CD4-positive, alpha-beta T cell treated with Interleukin-15 for 1 hour (primary cell): ENCODE measurements at regions not wholly inside any gene's neighbourhood (a gene's known extent, or its start where the extent isn't known, plus 50 kb on each side); places are given as distances from the start of the nearest gene placed in this dataset.
"Not testable (repeated sequence)": the region's sequence is repeated elsewhere in the genome, so short reads cannot be mapped to it uniquely, and the experiment has no call there.

Experiments used
- DNase-seq: peaks from one replicate; pipeline ENCODE4 v3.0.0-alpha.2; 2020

DNA sequence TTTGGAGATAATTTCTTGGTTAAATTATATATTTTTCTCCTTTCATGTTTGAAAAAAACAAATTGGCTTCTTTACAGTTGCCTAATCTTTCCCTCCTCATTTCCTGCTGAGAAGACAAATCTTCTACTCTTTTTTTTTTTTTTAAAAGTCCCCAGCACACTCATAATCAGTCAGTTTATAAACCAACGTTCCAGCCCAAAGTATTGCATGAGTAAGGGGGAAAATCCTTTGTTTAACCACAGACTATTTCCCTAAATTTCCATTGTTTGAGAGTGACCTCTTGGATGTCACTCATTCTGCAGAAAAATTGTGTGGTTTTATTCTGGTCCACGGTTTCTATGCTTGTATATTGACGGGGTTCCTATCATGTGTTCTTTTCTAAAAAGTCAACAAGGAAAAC lies 55.1 kb upstream of the TLR4 start:
- DNase-seq = no peak

DNA sequence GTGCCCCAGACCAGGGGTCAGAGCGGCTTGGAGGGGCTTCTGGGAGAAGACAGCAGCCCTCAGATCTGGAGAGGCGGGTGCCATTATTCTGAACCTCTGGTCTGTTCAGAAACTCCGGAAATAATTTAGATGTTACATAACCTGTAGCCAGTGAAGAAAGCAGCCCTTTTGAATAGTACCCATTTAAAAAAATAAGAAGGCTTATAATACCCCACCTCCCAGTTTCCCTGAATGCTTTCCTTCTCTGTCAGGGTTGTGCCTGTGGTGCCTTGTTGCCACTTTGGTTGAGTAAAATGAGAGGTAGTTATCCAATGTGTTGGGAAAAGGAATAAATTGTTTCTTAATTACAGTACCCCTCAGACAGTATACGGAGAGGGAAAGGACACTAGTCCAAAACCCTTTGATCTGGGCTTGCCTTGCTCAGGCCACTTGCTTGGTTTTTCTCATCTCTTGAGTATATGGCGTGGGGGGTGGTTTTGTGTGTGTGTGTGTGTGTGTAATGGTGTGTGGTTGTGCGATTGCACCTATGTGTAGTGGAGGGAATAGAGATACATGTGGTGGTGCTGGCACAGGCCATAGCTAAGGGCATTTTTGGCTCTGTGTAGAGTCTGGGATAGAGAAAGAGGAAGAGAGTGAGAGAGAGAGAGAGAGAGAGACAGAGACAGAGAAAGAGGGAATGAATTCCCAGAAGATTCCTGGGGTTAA lies 59.1 kb upstream of the TLR4 start:
- no peak for DNase-seq

GRCh38 chr9:117644133-117644931 lies 59.9 kb upstream of the TLR4 start:
- DNase-seq = peak; percentile 54

DNA sequence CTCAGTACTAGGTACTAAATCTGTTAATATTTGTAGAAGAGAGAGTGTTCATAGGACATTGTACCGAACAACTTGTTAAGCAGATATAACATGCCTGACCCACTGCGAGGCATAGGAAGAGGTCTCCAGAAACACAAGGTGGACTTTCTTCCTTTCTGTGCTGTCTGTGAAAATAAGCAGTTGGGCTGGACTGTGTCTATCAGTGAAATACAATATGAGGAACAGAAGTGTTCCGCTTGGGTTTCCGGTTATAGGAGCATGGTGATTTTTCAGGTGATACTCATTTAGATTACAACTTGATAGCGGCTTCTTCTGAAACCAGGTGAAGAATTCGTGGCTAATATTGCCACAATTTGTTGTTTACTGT lies 60.9 kb upstream of the TLR4 start:
- no peak for DNase-seq

DNA sequence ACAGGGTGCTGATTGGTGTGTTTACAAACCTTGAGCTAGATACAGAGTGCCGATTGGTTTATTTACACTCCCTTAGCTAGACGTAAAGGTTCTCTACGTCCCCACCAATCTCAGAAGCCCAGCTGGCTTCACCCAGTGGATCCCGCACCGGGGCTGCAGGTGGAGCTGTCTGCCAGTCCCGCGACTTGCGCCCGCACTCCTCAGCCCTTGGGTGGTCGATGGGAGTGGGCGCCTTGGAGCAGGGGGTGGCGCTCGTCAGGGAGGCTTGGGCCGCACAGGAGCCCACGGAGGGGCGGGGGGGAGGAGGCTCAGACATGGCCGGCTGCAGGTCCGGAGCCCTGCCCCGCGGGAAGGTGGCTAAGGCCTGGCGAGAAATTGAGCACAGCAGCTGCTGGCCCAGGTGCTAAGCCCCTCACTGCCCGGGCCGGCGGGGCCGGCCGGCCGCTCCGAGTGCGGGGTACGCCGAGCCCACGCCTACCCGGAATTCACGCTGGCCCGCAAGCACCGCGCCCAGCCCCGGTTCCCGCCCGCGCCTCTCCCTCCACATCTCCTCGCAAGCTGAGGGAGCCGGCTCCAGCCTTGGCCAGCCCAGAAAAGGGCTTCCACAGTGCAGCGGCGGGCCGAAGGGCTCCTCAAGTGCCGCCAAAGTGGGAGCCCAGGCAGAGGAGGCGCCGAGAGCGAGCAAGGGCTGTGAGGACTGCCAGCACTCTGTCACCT lies 61.5 kb upstream of the TLR4 start:
- DNase-seq = not testable (repeated sequence)

- no peak for DNase-seq
Observed at GRCh38 chr9:117636681-117637080, 67.5 kb upstream of the TLR4 start.

- no peak for DNase-seq
Observed at GRCh38 chr9:117625154-117625553, 79.0 kb upstream of the TLR4 start.

DNA sequence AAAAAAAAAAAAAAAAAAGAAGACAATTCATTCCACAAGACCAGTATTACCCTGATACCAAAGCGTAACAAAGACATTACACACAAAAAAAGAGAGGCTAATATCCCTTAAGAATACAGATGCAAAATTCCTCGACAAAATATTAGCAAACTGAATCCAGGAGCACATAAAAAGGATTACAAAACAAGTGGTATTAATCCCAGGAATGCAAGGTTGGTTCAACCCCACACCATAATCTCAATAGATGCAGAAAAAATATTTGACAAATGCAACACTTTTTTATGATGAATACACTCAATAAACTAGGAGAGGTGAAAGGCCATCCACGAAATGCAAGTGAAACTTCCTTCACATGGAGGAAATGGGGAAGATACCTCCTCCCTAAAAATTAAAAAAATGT lies 80.1 kb upstream of the TLR4 start:
- DNase-seq = no peak

- no peak for DNase-seq
Observed at GRCh38 chr9:117622347-117622746, 81.9 kb upstream of the TLR4 start.

DNA sequence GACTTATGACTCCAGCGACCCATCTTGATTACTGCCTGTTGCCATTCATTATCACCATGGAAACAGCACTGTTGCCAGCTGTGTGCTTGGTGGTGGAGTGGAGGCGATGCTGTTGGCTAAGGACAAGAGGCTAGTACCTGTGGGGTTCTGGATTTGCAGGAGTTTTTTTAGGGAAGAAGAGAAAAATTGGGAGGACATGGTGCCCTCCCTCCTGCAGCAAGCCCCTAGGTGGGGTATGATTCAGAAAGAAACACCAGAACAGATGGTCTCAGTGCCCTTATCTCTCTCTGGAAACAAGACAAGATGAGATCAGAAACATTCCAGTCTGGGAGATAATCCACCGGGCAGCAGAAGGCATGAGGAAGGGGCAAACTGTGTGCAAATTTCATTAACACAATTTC lies 87.8 kb upstream of the TLR4 start:
- no peak for DNase-seq

DNA sequence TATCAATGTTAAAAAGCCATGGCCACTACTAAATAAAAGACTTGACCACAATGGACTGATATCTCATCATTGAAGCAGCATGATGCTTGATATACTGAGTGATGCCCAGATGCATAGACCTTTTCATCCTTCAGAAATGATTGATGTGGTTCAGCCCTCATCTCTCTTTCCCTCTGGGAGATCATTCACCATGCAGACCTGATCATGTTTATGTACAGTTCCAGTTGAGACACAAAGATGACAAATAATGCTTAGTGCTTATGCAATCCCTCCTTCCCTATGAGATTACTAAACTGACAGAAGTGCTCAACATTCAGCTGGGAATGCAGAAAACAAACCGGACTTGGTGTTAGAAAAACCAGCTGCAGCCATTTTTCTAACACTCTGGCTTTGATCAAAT lies 91.9 kb upstream of the TLR4 start:
- DNase-seq = no peak

GRCh38 chr9:117597977-117598376 lies 106.2 kb upstream of the TLR4 start:
- DNase-seq = no peak

DNA sequence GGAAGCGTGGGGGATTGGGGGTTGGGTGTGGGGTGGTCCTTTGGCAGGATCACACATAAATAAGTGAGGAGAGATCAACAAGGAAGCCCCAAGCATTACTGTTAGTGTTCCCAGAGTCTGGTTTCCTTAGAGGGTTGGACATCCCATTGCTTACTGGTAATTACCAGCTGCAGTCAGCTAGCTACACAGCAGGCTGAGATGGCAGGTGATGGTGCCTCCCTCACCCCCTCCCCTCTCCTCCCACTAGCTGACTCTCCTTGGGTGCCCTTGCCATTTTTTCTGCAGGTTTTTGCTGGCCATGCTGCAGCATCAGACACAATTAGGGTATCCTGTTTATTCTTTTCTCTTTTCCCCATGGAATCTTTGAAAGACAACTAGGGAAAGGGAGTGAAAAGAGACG lies 107.5 kb upstream of the TLR4 start:
- DNase-seq = no peak

- no peak for DNase-seq
Observed at GRCh38 chr9:117595650-117596049, 108.6 kb upstream of the TLR4 start.

DNA sequence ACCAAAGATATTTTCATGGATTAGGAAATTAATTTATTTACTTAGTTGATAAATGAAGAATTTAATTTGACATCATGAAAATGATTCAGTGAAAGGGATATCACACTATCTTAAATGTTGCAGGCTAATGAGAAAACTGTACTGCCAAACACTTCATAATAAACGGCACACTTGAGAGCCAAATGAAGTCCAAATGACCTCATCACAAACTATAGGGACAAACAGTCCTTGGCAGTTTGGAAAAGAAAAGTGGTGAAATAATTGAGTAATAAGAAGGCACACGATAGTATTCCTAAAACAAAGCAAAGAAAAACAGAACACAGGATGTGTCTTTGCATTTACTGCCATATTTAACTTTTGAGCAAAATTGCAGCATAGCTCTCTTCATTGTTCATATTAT lies 116.9 kb upstream of the TLR4 start:
- no peak for DNase-seq

- DNase-seq = no peak
Observed at GRCh38 chr9:117574099-117574498, 130.1 kb upstream of the TLR4 start.

GRCh38 chr9:117564839-117565238 lies 139.4 kb upstream of the TLR4 start:
- DNase-seq = no peak

GRCh38 chr9:117561761-117562160 lies 142.4 kb upstream of the TLR4 start:
- no peak for DNase-seq

- DNase-seq = no peak
Observed at GRCh38 chr9:117555964-117556629, 141.2 kb upstream of the ASTN2 start.

DNA sequence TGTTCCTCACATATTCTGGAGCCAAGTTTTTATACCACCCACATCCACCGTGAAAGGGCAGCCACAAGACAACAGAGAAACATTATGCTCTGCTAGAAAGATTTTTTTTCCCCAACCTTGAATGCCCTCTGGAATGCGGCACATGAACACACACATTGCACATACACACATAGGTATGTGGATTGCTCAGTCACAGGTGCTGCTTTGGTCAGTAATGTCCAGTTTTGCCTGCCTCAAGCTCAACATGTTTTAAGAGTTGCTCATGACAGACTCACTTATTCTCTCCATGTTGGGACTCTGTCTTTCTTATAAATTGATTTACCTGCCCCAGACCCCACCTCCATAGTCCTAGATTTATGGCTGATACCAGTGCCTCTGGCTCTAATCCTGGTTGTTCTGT lies 138.0 kb upstream of the ASTN2 start:
- DNase-seq = no peak

- DNase-seq = no peak
Observed at GRCh38 chr9:117551171-117551570, 136.3 kb upstream of the ASTN2 start.

DNA sequence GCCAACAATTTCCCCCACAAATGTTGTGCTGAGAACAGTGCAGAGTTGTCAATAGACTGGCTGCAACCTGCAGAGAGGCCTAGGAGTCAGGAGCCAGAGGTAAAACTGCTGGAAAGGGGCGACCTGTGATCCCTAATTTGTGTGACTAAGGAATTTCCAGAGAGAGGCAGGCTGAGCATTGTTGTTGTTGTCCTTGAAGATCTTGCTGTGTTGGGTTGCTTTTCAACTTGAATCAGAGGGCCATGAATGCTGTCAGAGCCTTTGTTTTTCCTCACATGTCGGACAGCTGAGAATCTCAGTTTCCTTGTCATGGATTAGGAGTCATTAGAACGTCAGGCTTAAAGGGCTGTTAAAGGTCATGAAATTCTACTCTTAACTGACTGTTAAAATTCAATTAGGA lies 134.6 kb upstream of the ASTN2 start:
- DNase-seq = no peak

GRCh38 chr9:117548556-117548955 lies 133.7 kb upstream of the ASTN2 start:
- DNase-seq = no peak

DNA sequence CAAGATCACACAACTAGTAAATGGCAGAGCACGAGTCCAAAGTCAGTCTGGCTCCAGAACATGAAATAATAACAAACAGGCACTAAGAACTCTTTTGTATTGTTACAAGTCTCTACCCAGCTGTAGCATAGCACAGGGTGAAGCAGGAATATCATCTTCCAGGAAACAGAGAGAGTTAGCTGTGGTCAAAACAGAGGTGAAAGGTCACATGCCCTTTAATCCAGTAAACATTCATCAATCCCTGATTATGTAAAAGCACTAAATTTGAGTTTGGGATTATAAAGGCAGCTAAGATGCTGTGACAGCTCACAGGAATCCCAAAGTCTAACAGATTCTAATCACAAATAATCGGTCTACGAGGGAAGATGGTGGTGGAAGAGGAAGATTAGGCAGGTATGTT lies 133.0 kb upstream of the ASTN2 start:
- DNase-seq = no peak
